Embryonic facial prominence (tissue), 1 donor: ENCODE measurements at regions not wholly inside any gene's neighbourhood (a gene's known extent, or its start where the extent isn't known, plus 50 kb on each side); places are given as distances from the start of the nearest gene placed in this dataset.
A peak's percentile ranks its signal among the peaks of the same experiment; 100 is the strongest.

Experiments
- DNase-seq: peaks from one replicate; pipeline ENCODE4 v3.0.0-alpha.2; 2016; ENCODE audit errors: extremely low spot score

GRCh38 chr7:22962775-22963350 is 51.1 kb downstream of the HYCC1 start:
- no peak for DNase-seq

DNA sequence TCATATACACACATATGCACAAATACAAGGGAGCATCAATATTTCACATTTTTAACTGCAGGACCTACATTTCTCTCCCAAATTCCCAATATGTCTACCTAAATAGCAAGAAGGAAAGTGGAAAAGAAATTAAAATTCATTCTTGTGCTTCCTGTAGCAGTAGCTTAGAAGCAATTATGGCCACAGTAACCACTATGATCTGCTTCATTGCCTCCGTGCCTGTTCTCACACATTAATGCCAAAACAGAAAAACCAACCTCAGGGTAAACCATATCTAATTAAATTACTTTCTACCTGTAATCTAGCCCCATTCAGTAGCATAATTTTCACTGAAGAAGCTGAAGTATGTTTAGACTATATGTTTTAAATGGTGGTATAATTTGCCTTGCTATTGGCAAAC is 55.2 kb downstream of the HYCC1 start:
- DNase-seq, result no peak

DNA sequence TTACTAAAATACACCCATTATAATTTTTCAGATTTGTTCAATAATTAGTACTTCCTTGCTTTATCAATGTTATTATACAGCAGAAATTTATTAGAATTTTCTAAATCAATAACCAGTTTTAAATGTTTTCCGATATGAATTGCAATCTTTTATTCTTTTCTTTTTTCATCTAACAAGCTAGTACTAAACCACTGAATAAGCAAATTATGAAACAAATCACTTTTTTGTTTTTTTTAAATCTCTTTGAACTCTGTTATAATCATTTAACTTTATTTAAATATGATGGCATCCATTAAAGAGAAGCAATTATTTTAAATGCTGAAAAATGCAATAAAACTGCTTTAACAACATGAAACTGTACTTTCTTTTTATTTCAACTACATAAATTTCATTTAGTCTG is 59.7 kb downstream of the HYCC1 start:
- no peak for DNase-seq

- no peak for DNase-seq
Measured at GRCh38 chr7:22952306-22953015, 61.5 kb downstream of the HYCC1 start.

DNA sequence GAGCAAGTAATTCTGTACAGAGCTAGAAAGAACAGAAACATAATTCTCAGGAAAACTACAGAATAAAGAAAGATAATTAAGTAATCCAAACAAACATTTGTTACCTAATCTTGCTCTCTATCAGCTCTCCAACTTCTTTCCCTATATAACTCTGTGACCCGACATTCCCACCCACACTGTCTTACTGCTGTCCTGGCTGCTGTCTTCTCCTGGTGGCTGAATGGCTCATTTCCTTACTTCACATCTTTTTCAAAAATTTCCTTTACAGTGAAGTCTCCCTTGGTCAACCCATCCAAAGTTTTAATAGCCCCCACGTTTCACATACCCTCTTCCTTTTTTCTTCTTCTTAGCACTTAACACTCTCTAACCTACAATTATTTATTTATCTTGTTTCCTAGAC is 64.0 kb downstream of the HYCC1 start:
- no peak for DNase-seq

GRCh38 chr7:22949221-22949620 is 64.7 kb downstream of the HYCC1 start:
- no peak for DNase-seq

DNA sequence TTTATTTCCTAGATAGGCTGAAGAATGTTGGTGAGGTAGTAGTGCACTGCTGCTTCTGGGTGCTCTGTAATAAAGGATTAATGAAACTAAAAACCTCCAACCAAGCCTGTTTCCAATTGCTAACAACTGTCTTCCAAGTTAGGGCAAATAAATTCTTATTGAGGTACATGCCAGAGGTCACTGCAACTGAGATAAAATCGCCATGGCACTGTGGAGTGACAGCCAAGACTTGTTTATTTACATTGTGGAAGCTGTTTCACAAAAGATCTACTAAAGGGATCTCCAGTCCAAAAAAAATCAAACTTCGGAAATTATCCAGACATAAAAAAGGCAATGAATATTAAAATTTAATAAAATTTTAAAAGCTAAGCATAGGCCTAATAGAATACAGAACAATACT is 65.2 kb downstream of the HYCC1 start:
- DNase-seq, result no peak

GRCh38 chr7:22945584-22945983 is 68.3 kb downstream of the HYCC1 start:
- peak; percentile 9 for DNase-seq

DNA sequence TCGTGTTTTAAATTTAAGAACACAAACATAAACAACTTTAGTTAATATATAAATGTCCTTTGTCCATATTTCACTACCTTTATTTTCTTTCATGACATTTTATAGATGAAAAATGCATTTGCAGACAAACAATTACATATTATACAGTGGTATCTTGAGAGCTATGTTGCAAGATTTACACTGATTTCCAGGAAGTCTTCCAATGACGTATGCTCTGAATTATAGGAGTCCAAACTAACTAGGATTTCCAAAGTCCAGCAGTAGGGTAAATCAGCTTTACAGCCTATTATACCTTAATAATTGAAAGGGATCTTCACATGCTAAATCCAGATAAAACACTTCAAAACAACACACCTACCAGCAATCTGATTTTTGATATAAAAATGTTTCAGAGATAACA is 69.4 kb downstream of the HYCC1 start:
- no peak for DNase-seq

DNA sequence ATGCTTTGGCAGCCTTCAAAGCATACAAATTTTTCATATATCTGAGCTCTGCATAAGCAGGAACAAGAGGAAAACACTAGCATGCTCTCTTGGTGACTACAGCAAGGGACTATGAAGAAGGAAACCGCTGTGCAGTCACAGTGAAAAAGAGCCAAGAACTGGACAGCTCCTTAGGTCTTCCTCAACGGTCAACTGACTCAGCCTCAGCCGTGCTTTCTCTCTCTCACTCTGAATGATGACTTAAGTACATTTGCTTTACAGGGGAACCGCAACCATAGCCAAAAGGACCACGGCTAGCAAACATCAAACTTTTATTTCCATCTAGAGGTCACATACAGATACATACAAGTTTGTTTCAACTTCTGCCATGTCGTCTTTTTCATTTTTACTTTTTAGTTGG is 69.9 kb downstream of the HYCC1 start:
- no peak for DNase-seq

- no peak for DNase-seq
Measured at GRCh38 chr7:22942191-22942590, 71.7 kb downstream of the HYCC1 start.

DNA sequence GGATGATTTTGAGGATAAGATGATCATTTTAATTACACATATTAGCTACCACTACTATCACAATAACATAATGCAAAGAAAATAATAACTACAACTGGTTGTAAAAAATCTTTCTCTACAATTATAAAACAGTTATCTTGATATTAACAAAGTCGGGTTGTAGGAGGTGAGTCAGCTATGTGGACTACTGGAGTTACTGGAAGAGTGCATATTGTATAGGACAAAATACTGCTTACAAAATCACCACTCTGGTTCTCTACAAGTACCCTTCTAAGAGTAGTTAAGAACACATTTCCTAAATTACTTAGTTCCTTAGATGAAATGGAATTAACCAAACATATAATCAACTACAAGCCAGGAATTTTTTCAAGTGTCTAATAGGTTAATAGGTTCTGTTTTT is 74.1 kb downstream of the HYCC1 start:
- DNase-seq, result no peak

DNA sequence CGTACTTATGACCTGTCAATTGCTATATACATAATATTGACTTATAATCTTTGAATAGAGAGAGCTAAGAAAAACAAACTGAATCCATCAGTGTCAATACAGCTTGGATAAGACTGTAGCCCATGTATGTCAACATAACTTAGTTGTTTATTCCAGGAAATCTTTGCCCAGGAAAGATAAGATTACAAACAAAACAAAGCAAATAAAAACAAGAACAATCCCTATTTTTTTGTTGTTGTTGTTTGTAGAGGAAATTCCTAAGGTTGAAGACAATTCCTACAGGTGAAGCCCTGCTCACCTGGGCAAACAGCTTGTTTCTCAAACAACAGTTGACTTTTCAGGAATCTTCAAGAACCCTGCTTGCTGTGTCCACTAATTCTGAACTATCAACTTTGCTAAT is 76.0 kb downstream of the HYCC1 start:
- DNase-seq, result no peak

GRCh38 chr7:22936246-22936645 is 77.7 kb downstream of the HYCC1 start:
- DNase-seq, result no peak

GRCh38 chr7:22935269-22935668 is 78.7 kb downstream of the HYCC1 start:
- no peak for DNase-seq

DNA sequence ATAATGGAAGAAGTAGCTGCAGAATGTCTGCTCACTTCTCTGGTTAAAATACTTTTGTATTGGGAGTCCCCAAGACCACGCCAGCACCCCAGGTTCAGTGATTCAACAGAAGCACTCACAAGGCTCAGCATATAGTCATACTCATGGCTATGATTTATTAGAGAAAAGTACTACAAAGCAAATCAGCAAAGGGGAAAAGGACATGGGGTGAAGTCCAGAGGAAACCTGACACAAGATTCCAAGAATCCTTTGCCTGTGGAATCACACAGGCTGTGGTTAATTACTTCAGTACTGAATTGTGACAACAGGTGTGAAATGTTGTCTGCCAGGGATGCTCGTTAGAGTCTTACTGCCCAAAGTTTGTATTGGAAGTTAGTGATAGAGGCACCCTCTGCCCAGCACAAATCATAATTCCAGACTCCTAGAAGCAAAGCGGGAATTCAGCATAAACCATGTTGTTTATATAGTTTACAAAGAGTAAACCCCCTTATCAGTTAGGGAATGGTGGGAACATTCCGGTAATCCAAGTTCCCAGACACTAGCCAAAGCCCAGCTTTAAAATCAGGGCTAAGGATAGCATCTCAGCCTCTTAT is 79.4 kb downstream of the HYCC1 start:
- DNase-seq, result no peak

- DNase-seq, result no peak
Measured at GRCh38 chr7:22934023-22934422, 79.9 kb downstream of the HYCC1 start.

DNA sequence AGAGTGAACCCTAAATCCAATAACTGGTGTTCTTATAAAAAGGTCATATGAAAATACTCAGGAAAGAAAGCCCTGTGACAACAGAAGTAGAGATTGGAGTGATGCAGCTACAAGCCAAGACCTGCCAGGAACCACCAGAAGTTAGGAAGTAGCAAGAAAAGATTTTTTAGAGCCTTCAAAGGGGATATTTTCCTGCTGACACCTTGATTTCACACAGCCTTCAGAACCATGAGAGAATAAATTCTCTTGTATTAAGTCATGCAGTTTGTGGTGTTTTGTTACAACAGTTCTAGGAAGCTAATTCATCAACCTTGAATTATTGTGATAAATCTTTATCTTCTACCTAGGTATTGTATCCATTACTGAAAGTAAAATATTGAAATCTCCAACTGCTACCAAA is 81.0 kb downstream of the HYCC1 start:
- no peak for DNase-seq

DNA sequence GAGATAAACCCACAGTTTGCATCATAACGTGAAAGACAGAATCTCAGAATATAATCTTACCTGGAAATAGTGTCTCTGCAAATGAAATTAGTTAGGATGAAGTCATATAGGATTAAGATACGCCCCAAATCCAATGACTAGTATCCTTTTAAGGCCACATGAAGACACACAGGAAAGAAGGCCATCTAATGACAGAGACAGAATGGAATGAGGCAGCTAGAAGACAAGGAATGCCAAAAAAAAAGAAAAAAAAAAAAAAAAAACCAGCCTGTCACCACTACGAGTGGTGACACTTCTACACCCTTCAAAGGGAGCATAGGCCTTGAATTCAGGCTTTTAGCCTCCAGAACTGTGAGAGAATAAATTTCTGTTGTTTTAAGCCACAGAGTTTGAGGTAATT is 82.9 kb downstream of the HYCC1 start:
- no peak for DNase-seq

- no peak for DNase-seq
Measured at GRCh38 chr7:22922307-22922706, 91.6 kb downstream of the HYCC1 start.

DNA sequence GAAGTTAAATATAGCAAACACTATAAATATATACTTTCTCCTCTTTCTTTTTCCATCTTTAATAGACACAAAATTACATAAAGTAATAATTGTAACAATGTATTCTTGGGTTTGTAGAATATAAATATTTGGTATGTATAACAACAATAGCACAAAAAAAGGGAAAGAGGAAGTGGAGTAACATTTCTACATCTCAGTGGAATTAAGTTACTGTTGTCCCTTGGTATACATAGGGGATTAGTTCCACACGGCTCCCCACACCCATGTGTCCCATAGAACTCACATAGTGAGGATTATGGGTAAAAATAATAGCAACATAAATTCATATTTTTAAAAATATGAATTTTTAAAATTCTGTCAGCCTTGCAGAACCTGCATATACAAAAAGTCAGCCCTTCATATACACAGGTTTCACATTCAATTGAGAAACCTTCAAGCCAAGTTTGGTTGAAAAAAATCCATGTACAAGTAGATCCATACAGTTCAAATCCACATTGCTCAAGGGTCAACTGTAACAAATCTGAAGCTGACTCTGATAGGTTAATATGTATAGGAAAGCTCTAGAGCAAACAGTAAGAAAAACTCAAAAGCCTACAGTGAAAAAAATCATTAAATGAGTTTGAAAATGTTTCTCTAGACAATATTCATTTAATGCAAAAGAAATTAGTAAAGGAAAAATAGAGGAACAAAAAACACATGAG is 92.4 kb downstream of the HYCC1 start:
- no peak for DNase-seq

- DNase-seq, result no peak
Measured at GRCh38 chr7:22920672-22921071, 93.3 kb downstream of the HYCC1 start.

DNA sequence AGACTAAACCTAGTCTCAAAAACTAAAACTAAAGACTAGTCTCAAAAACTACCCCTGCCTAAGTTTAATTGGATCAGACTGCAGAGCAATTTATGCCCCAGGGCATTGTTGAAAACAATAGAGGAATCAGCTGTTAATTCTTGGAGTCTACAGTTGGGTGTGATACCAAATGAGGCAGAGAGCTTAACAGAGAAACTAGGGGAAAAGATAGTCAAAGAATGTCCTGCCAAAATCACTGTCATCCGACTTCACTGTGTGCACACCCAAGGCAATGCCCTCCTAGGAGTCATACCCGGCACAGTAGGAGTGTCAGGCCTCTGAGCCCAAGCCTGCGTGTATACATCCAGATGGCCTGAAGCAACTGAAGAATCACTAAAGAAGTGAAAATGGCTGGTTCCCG is 90.5 kb upstream of the TOMM7 start:
- DNase-seq, result no peak
